ENCODE measurements at regions not wholly inside any gene's neighbourhood (a gene's known extent, or its start where the extent isn't known, plus 50 kb on each side); places are given as distances from the start of the nearest gene placed in this dataset.
"Not testable (repeated sequence)": the region's sequence is repeated elsewhere in the genome, so short reads cannot be mapped to it uniquely, and the experiment has no call there.

- no peaks in the 10 kb centered on the region for H3K4me1 ChIP-seq (ENCODE audit: control insufficient read depth, insufficient read depth, low read length)
- H3K27me3 ChIP-seq (ENCODE audit: control insufficient read depth, insufficient read depth, low read length), result no peaks in the 10 kb centered on the region
- no peak overlapping the region for H3K9ac ChIP-seq (ENCODE audit: low read depth, low read length)
- H3K4me3 ChIP-seq (ENCODE audit: low read depth, low read length), result no peak overlapping the region
- H3K36me3 ChIP-seq (ENCODE audit: control insufficient read depth, insufficient read depth, low read length), result no peaks in the 10 kb centered on the region
- H3K9me3 ChIP-seq (ENCODE audit: control insufficient read depth, insufficient read depth, low read length), result no peaks in the 10 kb centered on the region
- no peak overlapping the region for H3K27ac ChIP-seq (ENCODE audit: low read depth, low read length)
These were observed 50.2 kb upstream of the TP53I11 start for GRCh38 chr11:45000918-45001317.

- Histone ChIP-seq H3K4me3 (ENCODE audit: low read depth, low read length) (no peak overlapping the region), H3K36me3 (ENCODE audit: control insufficient read depth, insufficient read depth, low read length) (no peaks in the 10 kb centered on the region), H3K9me3 (ENCODE audit: control insufficient read depth, insufficient read depth, low read length) (no peaks in the 10 kb centered on the region), H3K9ac (ENCODE audit: low read depth, low read length) (no peak overlapping the region), H3K27ac (ENCODE audit: low read depth, low read length) (no peak overlapping the region), H3K4me1 (ENCODE audit: control insufficient read depth, insufficient read depth, low read length) (no peaks in the 10 kb centered on the region), H3K27me3 (ENCODE audit: control insufficient read depth, insufficient read depth, low read length) (no peaks in the 10 kb centered on the region)
These were observed 50.9 kb upstream of the TP53I11 start for GRCh38 chr11:45001466-45002165.

GRCh38 chr11:45005106-45005505 lies 54.4 kb upstream of the TP53I11 start:
- peaks cover 4% of the 10 kb centered on the region; the same call in 1 of the 2 replicates for H3K27me3 ChIP-seq (ENCODE audit: control insufficient read depth, insufficient read depth, low read length)
- H3K9ac ChIP-seq (ENCODE audit: low read depth, low read length), result no peak overlapping the region
- no peaks in the 10 kb centered on the region for H3K36me3 ChIP-seq (ENCODE audit: control insufficient read depth, insufficient read depth, low read length)
- H3K9me3 ChIP-seq (ENCODE audit: control insufficient read depth, insufficient read depth, low read length), result no peaks in the 10 kb centered on the region
- no peak overlapping the region for H3K4me3 ChIP-seq (ENCODE audit: low read depth, low read length)
- H3K27ac ChIP-seq (ENCODE audit: low read depth, low read length), result no peak overlapping the region
- H3K4me1 ChIP-seq (ENCODE audit: control insufficient read depth, insufficient read depth, low read length), result no peaks in the 10 kb centered on the region

- Histone ChIP-seq H3K27ac (ENCODE audit: low read depth, low read length) (no peak overlapping the region), H3K4me3 (ENCODE audit: low read depth, low read length) (no peak overlapping the region), H3K4me1 (ENCODE audit: control insufficient read depth, insufficient read depth, low read length) (no peaks in the 10 kb centered on the region), H3K27me3 (ENCODE audit: control insufficient read depth, insufficient read depth, low read length) (peaks cover 4% of the 10 kb centered on the region; the same call in 1 of the 2 replicates), H3K9me3 (ENCODE audit: control insufficient read depth, insufficient read depth, low read length) (no peaks in the 10 kb centered on the region), H3K36me3 (ENCODE audit: control insufficient read depth, insufficient read depth, low read length) (no peaks in the 10 kb centered on the region), H3K9ac (ENCODE audit: low read depth, low read length) (no peak overlapping the region)
These were observed 56.3 kb upstream of the TP53I11 start for GRCh38 chr11:45007011-45007410.

GRCh38 chr11:45015983-45016382 lies 65.3 kb upstream of the TP53I11 start:
- not testable (repeated sequence) for H3K27ac ChIP-seq (ENCODE audit: low read depth, low read length); H3K9me3 ChIP-seq (ENCODE audit: control insufficient read depth, insufficient read depth, low read length); H3K36me3 ChIP-seq (ENCODE audit: control insufficient read depth, insufficient read depth, low read length); H3K27me3 ChIP-seq (ENCODE audit: control insufficient read depth, insufficient read depth, low read length); H3K4me3 ChIP-seq (ENCODE audit: low read depth, low read length); H3K9ac ChIP-seq (ENCODE audit: low read depth, low read length); H3K4me1 ChIP-seq (ENCODE audit: control insufficient read depth, insufficient read depth, low read length)

- H3K9ac ChIP-seq (ENCODE audit: low read depth, low read length); H3K27ac ChIP-seq (ENCODE audit: low read depth, low read length); H3K4me3 ChIP-seq (ENCODE audit: low read depth, low read length); H3K9me3 ChIP-seq (ENCODE audit: control insufficient read depth, insufficient read depth, low read length); H3K27me3 ChIP-seq (ENCODE audit: control insufficient read depth, insufficient read depth, low read length); H3K4me1 ChIP-seq (ENCODE audit: control insufficient read depth, insufficient read depth, low read length); H3K36me3 ChIP-seq (ENCODE audit: control insufficient read depth, insufficient read depth, low read length): not testable (repeated sequence)
These were observed 65.8 kb upstream of the TP53I11 start for GRCh38 chr11:45016446-45016845.

- peaks cover 12% of the 10 kb centered on the region for H3K4me1 ChIP-seq (ENCODE audit: control insufficient read depth, insufficient read depth, low read length)
- H3K9ac ChIP-seq (ENCODE audit: low read depth, low read length), result no peak overlapping the region
- H3K9me3 ChIP-seq (ENCODE audit: control insufficient read depth, insufficient read depth, low read length), result no peaks in the 10 kb centered on the region
- no peaks in the 10 kb centered on the region for H3K27me3 ChIP-seq (ENCODE audit: control insufficient read depth, insufficient read depth, low read length)
- no peaks in the 10 kb centered on the region for H3K36me3 ChIP-seq (ENCODE audit: control insufficient read depth, insufficient read depth, low read length)
- no peak overlapping the region for H3K27ac ChIP-seq (ENCODE audit: low read depth, low read length)
- H3K4me3 ChIP-seq (ENCODE audit: low read depth, low read length), result no peak overlapping the region
These were observed 66.6 kb upstream of the TP53I11 start for GRCh38 chr11:45017329-45017728.

- no peak overlapping the region for H3K9ac ChIP-seq (ENCODE audit: low read depth, low read length)
- H3K4me3 ChIP-seq (ENCODE audit: low read depth, low read length), result no peak overlapping the region
- no peaks in the 10 kb centered on the region for H3K27me3 ChIP-seq (ENCODE audit: control insufficient read depth, insufficient read depth, low read length)
- no peaks in the 10 kb centered on the region for H3K36me3 ChIP-seq (ENCODE audit: control insufficient read depth, insufficient read depth, low read length)
- no peak overlapping the region for H3K27ac ChIP-seq (ENCODE audit: low read depth, low read length)
- peaks cover 13% of the 10 kb centered on the region for H3K4me1 ChIP-seq (ENCODE audit: control insufficient read depth, insufficient read depth, low read length)
- no peaks in the 10 kb centered on the region for H3K9me3 ChIP-seq (ENCODE audit: control insufficient read depth, insufficient read depth, low read length)
These were observed 70.3 kb upstream of the TP53I11 start for GRCh38 chr11:45021001-45021400.

- H3K9ac ChIP-seq (ENCODE audit: low read depth, low read length), result no peak overlapping the region
- H3K27ac ChIP-seq (ENCODE audit: low read depth, low read length), result no peak overlapping the region
- peaks cover 13% of the 10 kb centered on the region for H3K4me1 ChIP-seq (ENCODE audit: control insufficient read depth, insufficient read depth, low read length)
These were observed 71.0 kb upstream of the TP53I11 start for GRCh38 chr11:45021692-45022141.

GRCh38 chr11:45022294-45023064 lies 71.8 kb upstream of the TP53I11 start:
- Histone ChIP-seq H3K36me3 (ENCODE audit: control insufficient read depth, insufficient read depth, low read length) (no peaks in the 10 kb centered on the region), H3K9me3 (ENCODE audit: control insufficient read depth, insufficient read depth, low read length) (no peaks in the 10 kb centered on the region), H3K27ac (ENCODE audit: low read depth, low read length) (no peak overlapping the region), H3K9ac (ENCODE audit: low read depth, low read length) (no peak overlapping the region), H3K27me3 (ENCODE audit: control insufficient read depth, insufficient read depth, low read length) (no peaks in the 10 kb centered on the region), H3K4me3 (ENCODE audit: low read depth, low read length) (no peak overlapping the region), H3K4me1 (ENCODE audit: control insufficient read depth, insufficient read depth, low read length) (peaks cover 13% of the 10 kb centered on the region)

More at GRCh38 chr11:45021692-45022141, 71.0 kb upstream of the TP53I11 start:
- H3K27me3 ChIP-seq (ENCODE audit: control insufficient read depth, insufficient read depth, low read length), result no peaks in the 10 kb centered on the region
- H3K4me3 ChIP-seq (ENCODE audit: low read depth, low read length), result no peak overlapping the region
- no peaks in the 10 kb centered on the region for H3K36me3 ChIP-seq (ENCODE audit: control insufficient read depth, insufficient read depth, low read length)
- H3K9me3 ChIP-seq (ENCODE audit: control insufficient read depth, insufficient read depth, low read length), result no peaks in the 10 kb centered on the region

GRCh38 chr11:45023065-45023365 lies 72.3 kb upstream of the TP53I11 start:
- Histone ChIP-seq H3K36me3 (ENCODE audit: control insufficient read depth, insufficient read depth, low read length) (no peaks in the 10 kb centered on the region), H3K4me3 (ENCODE audit: low read depth, low read length) (no peak overlapping the region), H3K9ac (ENCODE audit: low read depth, low read length) (no peak overlapping the region), H3K27ac (ENCODE audit: low read depth, low read length) (no peak overlapping the region), H3K9me3 (ENCODE audit: control insufficient read depth, insufficient read depth, low read length) (no peaks in the 10 kb centered on the region), H3K27me3 (ENCODE audit: control insufficient read depth, insufficient read depth, low read length) (no peaks in the 10 kb centered on the region), H3K4me1 (ENCODE audit: control insufficient read depth, insufficient read depth, low read length) (peaks cover 13% of the 10 kb centered on the region)

Measured in HUES48 (cell line).